HG02759 (cell line): ENCODE measurements at regions not wholly inside any gene's neighbourhood (a gene's known extent, or its start where the extent isn't known, plus 50 kb on each side); places are given as distances from the start of the nearest gene placed in this dataset.
"Not testable (repeated sequence)": the region's sequence is repeated elsewhere in the genome, so short reads cannot be mapped to it uniquely, and the experiment has no call there.

ENCODE experiments used
- ATAC-seq: cut with Tn5 transposase; IDR thresholded peaks from one replicate; pipeline ENCODE4 v1.9.1; 2021; ENCODE audit warnings: mild to moderate bottlenecking, moderate library complexity; ENCODE audit not compliant: unreplicated experiment

GRCh38 chr21:20283836-20284235 lies 714.4 kb upstream of the NCAM2 start:
- no peak for ATAC-seq

DNA sequence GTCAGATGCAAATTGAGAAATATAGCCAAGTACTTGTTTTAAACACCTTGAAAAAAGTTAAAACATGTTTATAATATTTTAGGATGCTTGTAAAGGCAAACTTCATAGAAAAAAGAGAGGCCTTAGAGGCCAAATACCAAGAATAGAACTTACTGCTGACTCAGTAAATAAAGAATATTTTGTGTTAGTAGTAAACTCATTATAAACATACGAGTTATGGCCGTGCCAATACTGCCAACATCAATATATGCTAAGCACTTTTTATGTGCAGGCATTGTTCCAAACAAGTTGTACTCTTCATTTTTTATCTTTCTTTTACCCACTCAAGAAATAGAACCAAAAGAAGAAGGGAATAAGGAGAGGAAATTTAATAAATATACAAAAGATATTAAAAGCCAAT lies 705.9 kb upstream of the NCAM2 start:
- no peak for ATAC-seq

DNA sequence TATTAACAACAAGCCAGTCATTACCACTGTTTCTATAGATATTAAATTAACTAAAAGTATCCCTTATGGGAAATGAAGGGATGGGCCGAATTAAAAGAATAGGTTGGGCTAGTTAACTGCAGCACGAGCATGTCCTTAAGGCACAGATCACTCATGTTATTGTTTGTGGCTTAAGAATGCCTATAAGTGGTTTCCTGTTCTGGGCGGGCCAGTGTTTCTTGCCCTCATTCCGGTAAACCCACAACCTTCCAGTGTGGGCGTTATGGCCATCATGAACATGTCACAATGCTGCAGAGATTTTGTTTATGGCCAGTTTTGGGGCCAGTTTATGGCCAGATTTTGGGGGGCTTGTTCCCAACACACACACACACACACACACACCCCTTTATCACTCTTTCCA lies 705.4 kb upstream of the NCAM2 start:
- not testable (repeated sequence) for ATAC-seq

GRCh38 chr21:20301395-20301794 lies 696.8 kb upstream of the NCAM2 start:
- no peak for ATAC-seq

DNA sequence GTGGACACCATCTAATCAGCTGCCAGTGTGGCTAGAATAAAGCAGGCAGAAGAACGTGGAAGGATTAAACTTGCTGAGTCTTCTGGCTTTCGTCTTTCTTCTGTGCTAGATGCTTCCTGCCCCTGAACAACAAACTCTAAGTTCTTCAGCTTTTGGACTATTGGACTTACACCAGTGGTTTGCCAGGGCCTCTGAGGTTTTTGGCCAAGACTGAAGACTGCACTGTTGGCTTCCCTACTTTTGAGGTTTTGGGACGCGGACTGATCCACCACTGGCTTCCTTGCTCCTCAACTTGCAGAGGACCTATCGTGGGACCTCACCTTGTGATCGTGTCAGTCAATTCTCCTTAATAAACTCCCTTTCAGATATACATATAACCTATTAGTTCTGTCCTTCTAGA lies 696.1 kb upstream of the NCAM2 start:
- no peak for ATAC-seq

DNA sequence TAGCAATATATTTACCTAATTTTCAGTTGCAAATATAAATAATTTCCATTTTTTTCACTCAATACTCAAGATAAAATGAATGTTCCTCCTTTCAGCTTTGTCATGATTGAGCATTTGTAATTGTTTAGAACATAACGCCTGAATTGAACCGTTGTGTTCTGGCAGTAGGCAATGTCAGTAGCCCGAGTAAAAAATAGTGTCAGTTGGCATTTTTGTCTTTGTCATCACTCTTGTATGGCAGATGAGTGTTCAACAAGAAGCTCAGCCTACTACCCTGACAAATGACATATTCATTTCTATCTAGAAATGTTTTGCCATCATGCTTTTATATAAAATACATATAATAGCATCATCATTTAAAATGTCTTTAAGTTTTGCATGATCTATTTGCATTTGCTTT lies 691.4 kb upstream of the NCAM2 start:
- no peak for ATAC-seq

DNA sequence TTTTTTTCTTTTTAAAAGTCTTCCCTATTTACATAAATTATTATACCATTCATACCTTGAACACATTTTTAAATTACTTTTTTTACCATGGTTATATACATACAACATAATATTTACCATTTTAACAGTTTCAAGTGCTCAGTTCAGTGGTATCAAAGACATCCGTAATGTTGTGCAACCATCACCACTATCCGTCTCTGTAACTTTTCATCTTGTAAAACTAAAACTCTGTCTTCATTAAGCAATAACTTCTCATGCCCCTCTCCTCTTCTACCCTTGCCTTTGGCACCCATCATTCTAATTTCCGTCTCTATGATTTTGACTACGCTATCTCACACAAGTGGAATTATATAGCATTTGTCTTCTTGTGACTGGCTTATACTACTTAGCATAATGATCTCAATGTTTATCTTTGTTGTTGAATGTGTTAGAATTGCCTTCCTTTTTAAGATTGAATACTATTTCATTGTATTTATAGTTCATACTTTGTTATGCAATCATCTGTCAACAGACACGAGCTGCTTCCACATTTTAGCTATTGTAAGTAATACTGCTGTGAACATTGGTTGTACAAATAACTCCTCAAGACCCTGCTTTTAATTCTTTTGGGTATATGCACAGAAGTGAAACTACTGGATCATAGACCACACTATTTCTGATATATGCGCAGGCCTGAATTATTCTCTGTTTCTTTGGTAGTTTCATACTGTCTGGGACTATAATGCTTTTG lies 689.5 kb upstream of the NCAM2 start:
- no peak for ATAC-seq

- ATAC-seq = no peak
Measured at GRCh38 chr21:20311234-20311787, 686.9 kb upstream of the NCAM2 start.

- ATAC-seq = no peak
Measured at GRCh38 chr21:20313013-20313412, 685.2 kb upstream of the NCAM2 start.

DNA sequence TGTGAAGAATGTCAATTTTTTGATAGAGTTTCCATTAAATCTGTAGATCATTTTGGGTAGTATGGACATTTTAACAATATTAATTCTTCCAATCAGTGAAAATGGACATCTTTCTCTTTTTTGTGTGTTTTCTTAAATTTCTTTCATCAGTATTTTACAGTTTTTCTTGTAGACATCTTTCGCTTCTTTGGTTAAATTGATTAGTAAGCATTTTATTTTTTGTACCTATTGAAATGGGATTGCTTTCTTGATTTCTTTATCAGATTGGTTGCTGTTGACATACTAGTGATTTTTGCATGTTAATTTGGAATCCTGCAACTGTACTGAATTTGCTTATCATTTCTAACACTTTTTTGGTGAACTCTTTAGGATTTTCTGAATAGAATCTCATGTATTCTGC lies 683.2 kb upstream of the NCAM2 start:
- ATAC-seq = no peak

DNA sequence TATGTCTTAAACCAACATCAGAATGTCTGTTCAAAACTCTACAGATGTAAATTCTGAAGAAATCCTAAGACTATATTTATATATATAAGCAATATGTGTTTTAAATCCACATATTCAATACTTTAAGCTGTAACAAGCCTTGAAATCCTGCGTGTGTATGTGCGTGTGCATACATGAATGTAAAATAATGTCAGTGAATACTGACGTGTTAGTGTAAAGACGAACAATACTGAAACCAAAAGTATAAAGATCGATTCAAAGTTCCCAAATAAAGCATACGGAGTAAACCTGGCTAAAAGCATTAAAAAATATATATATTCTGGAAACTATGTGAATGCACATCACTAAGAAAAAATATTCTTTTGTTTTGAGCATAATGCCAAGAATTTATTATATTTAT lies 668.6 kb upstream of the NCAM2 start:
- no peak for ATAC-seq

DNA sequence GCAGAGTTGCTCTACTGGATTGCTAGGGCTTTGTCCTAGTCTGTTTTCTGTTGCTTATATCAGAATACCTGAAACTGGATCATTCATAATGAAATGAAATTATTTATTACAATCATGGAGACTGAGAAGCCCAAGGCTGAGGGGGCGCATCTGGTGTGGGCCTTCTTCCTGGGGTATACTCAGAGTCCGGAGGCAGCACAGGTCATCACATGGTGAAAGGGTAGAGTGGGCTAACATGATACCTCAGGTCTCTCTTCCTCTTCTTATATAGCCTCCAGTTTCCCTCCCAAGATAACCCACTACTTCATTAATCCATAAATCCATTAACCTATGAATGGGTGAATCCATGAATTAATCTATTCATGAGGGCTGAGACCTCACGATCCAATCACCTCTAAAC lies 667.6 kb upstream of the NCAM2 start:
- ATAC-seq = no peak

- ATAC-seq = no peak
Measured at GRCh38 chr21:20334585-20334984, 663.6 kb upstream of the NCAM2 start.

- ATAC-seq = no peak
Measured at GRCh38 chr21:20341431-20341830, 656.8 kb upstream of the NCAM2 start.

- ATAC-seq = no peak
Measured at GRCh38 chr21:20343186-20343585, 655.0 kb upstream of the NCAM2 start.

- no peak for ATAC-seq
Measured at GRCh38 chr21:20351138-20351537, 647.1 kb upstream of the NCAM2 start.

- no peak for ATAC-seq
Measured at GRCh38 chr21:20353351-20353750, 644.9 kb upstream of the NCAM2 start.

- no peak for ATAC-seq
Measured at GRCh38 chr21:20373031-20373430, 625.2 kb upstream of the NCAM2 start.

- ATAC-seq = no peak
Measured at GRCh38 chr21:20377250-20377649, 621.0 kb upstream of the NCAM2 start.

- no peak for ATAC-seq
Measured at GRCh38 chr21:20388400-20388799, 609.8 kb upstream of the NCAM2 start.

DNA sequence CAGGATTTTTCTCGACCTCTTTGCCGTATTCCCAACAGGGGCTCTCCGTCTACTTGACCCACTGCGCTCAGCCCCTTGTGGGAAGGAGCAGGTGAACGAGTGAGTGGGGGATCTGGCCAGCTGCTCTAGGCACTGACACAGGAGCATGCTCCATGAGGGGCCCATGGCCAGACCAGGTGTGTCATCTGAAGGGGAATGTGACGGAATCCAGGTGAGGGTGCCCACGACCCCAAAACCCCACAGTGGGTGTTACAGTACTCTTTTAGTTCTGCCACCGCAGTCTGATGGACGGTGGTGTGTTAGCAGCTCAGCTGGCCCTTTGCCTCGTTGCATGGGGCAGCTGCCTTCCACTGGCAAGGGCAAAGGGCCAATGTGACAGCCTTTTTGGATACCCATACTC lies 601.4 kb upstream of the NCAM2 start:
- no peak for ATAC-seq

DNA sequence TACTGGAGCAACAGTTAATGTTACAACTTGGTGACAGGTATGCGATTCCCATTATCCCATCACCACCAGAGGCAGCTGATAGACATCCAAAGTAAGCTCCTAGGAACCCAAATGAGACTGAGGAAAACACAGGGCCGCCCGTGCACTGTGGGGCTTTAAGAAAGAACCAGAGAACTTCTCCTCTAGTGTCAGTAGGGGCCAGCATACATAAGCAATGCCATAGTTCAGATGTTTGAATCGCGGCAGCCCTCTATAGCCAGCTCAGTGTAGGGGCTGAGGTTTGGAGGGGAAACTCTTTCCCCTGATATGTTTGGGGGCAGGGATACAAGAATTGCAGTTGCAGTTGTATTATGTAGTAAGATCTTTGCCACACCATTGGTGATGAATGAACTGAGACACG lies 593.3 kb upstream of the NCAM2 start:
- no peak for ATAC-seq

- no peak for ATAC-seq
Measured at GRCh38 chr21:20418353-20418752, 579.9 kb upstream of the NCAM2 start.
